Tibial nerve (tissue), 4 donors: ENCODE measurements at regions not wholly inside any gene's neighbourhood (a gene's known extent, or its start where the extent isn't known, plus 50 kb on each side); places are given as distances from the start of the nearest gene placed in this dataset.

Experiments used
- EP300 ChIP-seq, 2 donors: sonication (generic); formaldehyde crosslinking; IDR thresholded peaks; one replicate each; pipeline ENCODE4 v1.6.1; 2017; ENCODE audit warnings: antibody characterized with exemption in 2 of 2, mild to moderate bottlenecking in 1 of 2
- POLR2A ChIP-seq, 2 donors: fragments of 450-650 bp; IDR thresholded peaks; one replicate each; pipeline ENCODE4 v1.6.1; 2017; ENCODE audit warnings: antibody characterized with exemption in 2 of 2, mild to moderate bottlenecking in 2 of 2, moderate library complexity in 2 of 2
- TF ChIP-seq, protein P1 (sequence below), 5 experiments: fragments of 200-600 bp in 3 of 5; fragments of 450-650 bp in 2 of 5; sonication (generic) in 3 of 5; IDR thresholded peaks; one replicate each; pipeline ENCODE4 v1.5.1; 2016 to 2019; ENCODE audit warnings: antibody characterized with exemption in 5 of 5, mild to moderate bottlenecking in 3 of 5, moderate library complexity in 2 of 5

GRCh38 chr2:147396890-147397289 is 447.9 kb upstream of the ACVR2A start:
- TF ChIP-seq EP300 (IDR thresholded peaks at IDR 0.05) = no peak
- TF ChIP-seq, protein P1, sequence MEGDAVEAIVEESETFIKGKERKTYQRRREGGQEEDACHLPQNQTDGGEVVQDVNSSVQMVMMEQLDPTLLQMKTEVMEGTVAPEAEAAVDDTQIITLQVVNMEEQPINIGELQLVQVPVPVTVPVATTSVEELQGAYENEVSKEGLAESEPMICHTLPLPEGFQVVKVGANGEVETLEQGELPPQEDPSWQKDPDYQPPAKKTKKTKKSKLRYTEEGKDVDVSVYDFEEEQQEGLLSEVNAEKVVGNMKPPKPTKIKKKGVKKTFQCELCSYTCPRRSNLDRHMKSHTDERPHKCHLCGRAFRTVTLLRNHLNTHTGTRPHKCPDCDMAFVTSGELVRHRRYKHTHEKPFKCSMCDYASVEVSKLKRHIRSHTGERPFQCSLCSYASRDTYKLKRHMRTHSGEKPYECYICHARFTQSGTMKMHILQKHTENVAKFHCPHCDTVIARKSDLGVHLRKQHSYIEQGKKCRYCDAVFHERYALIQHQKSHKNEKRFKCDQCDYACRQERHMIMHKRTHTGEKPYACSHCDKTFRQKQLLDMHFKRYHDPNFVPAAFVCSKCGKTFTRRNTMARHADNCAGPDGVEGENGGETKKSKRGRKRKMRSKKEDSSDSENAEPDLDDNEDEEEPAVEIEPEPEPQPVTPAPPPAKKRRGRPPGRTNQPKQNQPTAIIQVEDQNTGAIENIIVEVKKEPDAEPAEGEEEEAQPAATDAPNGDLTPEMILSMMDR (IDR thresholded peaks at IDR 0.05) = no peak
- no peak for TF ChIP-seq POLR2A (IDR thresholded peaks at IDR 0.05)
